H7 (cell line): ENCODE measurements at regions not wholly inside any gene's neighbourhood (a gene's known extent, or its start where the extent isn't known, plus 50 kb on each side); places are given as distances from the start of the nearest gene placed in this dataset.
"Not testable (repeated sequence)": the region's sequence is repeated elsewhere in the genome, so short reads cannot be mapped to it uniquely, and the experiment has no call there.

ENCODE experiments used
- DNase-seq: peaks from one replicate; pipeline ENCODE4 v3.0.0; 2012
- H3K27me3 ChIP-seq: 2 replicates; pipeline ENCODE4 v1.6.0; 2011; ENCODE audit warnings: mild to moderate bottlenecking, low read length; ENCODE audit not compliant: control insufficient read depth, insufficient read depth
- H3K36me3 ChIP-seq: replicated peaks from 2 replicates; pipeline ENCODE4 v1.5.1; 2011; ENCODE audit warnings: low read length; ENCODE audit not compliant: control insufficient read depth, insufficient read depth
- H3K4me3 ChIP-seq: 2 replicates; pipeline ENCODE4 v1.5.1; 2011; ENCODE audit warnings: low read depth, mild to moderate bottlenecking, control low read depth, low read length, moderate library complexity; ENCODE audit not compliant: insufficient read depth

GRCh38 chr2:111432916-111433499 lies 312.3 kb downstream of the BCL2L11 start:
- not testable (repeated sequence) for H3K27me3 ChIP-seq, DNase-seq, H3K36me3 ChIP-seq, H3K4me3 ChIP-seq

DNA sequence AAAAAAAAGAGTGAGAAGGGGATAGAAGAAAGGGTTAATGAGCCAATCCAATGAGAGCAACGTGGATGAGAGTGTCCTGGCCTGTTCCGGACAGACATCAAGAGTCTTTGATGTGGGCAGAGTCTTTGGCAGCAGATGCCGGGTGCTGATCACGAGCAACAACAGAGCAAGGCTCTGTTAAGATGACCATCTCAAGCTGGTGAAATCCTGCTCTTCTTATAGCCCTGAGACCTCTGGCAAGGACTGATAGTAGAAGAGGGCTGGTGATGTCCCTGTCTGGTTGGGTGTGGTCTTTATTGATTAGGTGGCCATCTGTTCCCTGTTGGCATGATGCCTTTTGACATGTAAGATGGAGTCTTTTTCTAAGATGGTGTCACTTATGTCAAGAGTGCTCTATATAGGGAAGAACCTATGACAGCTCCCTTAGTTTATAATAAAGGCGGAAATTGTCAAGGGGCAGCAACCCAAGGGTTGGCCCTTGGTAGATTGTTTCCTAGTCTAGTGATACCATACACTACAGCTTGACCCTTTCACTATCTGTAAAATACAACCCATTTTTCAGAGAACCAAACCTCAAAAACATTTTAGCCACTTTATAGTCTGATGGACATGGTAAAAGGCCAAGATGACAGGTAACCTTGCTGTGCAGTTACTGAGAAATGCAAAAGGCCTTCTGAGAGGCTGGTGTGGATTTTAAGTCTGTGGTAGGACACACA lies 313.3 kb downstream of the BCL2L11 start:
- DNase-seq, H3K36me3 ChIP-seq, H3K4me3 ChIP-seq: not testable (repeated sequence)

DNA sequence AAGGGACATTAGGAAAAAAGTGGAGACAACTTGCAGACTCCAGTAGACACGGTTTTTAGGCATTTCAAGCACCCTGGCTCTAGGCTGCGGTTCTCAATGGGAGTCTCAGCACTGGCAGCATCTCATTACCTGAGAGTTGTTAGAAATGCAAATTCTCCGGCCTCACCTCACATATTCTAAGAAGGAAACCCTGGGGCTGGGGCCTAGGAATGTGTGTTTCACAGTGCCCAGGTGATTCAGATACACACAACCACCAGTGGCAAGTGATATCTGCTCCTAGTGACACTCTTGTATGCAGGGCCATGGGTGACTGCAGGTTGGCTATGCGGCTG lies 313.9 kb downstream of the BCL2L11 start:
- H3K4me3 ChIP-seq, H3K27me3 ChIP-seq, DNase-seq, H3K36me3 ChIP-seq: not testable (repeated sequence)

More for the DNA sequence above, 313.3 kb downstream of the BCL2L11 start:
- not testable (repeated sequence) for H3K27me3 ChIP-seq

- not testable (repeated sequence) for DNase-seq, H3K4me3 ChIP-seq, H3K27me3 ChIP-seq, H3K36me3 ChIP-seq
Measured at GRCh38 chr2:111435553-111436310, 315.0 kb downstream of the BCL2L11 start.

DNA sequence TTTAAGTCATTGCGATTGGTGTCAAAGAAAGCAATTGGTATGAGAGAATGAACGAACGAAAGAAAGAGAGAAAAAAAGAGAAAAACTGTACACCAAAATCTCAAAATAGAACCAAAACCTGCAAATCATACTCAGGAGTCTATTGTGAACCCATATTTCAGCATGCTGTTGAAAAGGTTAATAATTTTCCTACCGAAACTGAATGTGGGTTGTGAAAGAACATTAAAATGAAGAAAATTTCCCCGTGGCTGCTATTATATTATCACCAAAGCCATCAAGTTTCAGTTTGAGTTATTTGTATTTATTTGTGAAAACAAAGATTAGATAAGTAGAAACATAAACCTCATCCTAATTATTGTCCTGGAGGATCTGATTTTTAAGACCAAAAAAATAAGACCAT lies 315.7 kb downstream of the BCL2L11 start:
- H3K4me3 ChIP-seq, H3K36me3 ChIP-seq, DNase-seq, H3K27me3 ChIP-seq: not testable (repeated sequence)

DNA sequence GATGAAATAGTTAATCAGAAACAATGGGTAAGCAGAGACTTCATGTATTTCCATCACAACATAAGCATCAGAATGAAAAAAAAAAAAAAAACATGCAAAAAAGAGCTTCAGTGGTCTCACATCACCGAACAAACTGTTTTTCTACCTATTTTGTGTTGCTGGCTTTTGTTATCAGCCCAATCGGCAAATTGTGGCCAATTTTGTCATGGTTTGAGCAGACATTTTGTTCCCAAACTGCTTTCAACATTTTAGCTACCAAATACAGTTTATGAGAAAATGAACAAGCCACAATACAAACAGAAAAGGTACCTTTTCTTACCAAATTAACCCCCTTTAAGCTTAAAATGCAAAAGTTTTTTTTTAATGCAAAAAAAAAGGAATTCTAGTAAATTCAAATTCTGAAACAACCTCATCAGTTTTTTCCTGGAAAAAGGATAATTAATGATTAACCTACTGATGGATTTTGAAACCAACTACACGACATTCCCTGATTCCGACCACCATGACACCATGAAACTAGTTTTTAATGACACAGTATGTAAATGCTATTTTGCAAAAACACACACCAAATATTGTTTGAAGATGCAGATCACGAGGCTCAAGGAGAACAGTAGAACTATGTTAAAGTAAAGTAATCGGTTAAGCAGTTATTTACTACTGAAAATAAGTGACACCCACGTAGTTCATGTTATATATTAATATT lies 316.7 kb downstream of the BCL2L11 start:
- H3K27me3 ChIP-seq, H3K4me3 ChIP-seq, H3K36me3 ChIP-seq, DNase-seq: not testable (repeated sequence)

DNA sequence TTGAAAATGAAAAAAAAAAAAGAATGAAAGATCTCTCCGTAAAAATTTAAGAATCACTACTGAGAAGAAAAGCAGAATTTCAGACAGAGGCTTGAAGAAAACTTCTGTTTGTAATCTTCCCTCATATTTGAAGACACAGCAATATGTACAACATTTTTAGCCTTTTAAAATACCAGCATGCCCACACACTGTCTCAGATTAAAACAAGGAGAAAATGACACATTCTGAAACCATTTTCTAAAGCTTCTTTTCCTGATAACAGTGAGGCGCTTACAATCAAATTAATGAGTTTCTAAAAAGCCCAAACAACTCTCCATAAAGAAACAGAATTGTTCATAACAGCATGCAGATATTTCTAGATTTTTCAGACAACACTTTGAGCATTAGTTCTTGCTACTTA lies 317.4 kb downstream of the BCL2L11 start:
- DNase-seq, H3K27me3 ChIP-seq, H3K36me3 ChIP-seq, H3K4me3 ChIP-seq: not testable (repeated sequence)

DNA sequence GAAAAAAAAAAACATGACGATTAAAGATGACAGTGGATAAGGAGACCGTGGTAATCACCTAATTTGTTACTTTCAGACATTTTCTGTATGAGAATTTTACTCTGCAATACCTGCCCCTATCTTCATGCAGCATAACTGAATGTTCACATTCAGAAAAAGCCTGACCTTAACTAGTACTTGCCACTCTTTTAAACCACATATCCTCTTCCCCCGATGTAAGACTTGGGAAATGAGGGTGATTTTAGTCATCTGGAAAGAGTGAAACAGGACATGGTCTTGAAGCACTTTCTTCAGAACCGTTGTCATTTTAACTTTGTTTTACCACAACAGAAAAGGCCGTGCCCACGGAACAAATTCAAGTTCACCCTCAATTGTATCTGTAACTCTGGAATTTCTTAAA lies 318.5 kb downstream of the BCL2L11 start:
- H3K4me3 ChIP-seq, DNase-seq, H3K27me3 ChIP-seq, H3K36me3 ChIP-seq: not testable (repeated sequence)

DNA sequence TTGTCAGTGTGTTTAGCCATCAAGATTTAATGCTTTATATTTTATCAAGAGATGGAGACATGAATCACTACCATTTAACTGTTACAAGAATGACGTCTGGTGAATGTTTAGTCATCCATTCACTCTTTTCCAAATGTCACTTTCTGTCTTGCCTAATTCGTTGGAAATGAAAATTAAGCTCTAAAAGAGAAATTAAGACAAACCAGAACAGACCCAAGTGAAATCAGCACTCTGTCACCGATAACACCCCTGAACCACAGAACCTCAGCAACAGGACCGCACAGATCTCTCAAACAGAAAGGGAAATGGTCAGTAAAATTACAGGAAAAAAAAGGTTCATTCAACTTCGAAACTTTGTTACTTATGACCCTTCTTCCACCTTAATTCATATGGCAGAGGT lies 320.9 kb downstream of the BCL2L11 start:
- H3K27me3 ChIP-seq, H3K4me3 ChIP-seq, H3K36me3 ChIP-seq, DNase-seq: not testable (repeated sequence)

GRCh38 chr2:111442767-111443454 lies 322.2 kb downstream of the BCL2L11 start:
- not testable (repeated sequence) for DNase-seq, H3K27me3 ChIP-seq, H3K36me3 ChIP-seq, H3K4me3 ChIP-seq

DNA sequence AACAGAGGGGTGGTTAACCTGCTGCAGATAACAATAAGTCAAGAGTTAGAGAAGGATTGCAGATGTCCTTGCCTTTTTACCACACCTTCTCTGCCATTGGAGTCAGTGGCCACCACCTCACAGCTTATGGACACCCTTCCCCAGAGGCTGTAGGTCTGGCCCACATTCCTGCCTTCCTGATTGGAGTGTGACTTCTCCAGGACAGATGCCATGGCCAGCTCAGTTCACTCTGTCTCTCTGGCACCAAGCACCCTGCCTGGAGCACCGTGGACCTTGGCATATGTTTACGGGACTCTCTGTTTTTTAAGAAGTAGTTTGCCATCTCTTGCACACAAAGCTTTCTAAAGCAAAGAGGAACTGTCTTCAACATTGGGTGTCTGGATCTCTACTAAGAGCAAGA lies 323.8 kb downstream of the BCL2L11 start:
- not testable (repeated sequence) for H3K4me3 ChIP-seq, H3K27me3 ChIP-seq, H3K36me3 ChIP-seq, DNase-seq

DNA sequence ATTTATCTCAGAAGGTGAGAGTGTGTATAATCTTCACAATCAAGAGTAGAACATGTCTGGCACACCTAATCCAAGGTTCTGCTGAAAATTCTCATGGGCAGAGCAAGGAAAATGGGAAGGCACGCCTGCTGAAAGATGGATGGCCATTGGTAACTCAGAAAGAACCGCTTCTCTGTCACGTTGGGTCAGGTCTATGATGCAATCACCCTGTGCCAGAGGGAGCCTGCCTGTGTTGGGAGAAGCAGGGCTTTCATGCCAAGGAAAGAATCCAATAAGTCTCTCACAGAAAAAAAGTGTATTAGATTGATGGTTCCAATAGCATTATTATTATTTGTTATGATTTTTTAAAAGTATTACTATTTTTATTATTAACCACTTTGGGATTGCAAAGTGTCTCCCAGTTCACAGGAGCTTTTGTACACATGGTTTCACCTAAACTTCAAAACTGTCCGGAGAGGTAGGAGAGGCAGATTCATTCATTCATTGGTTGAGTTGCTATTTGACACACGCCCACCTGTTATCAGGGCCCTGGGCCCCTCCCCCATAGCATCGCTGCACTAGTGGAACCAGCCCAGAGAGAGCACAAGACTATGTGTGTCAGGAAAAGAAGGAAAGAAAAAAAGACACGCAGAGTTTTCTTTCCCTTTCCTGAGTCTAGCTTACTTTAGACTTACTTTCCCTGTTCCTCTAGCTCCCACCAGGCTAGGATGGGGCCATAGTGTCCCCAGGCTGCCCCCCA lies 324.6 kb downstream of the BCL2L11 start:
- H3K36me3 ChIP-seq, H3K27me3 ChIP-seq, H3K4me3 ChIP-seq, DNase-seq: not testable (repeated sequence)

- H3K4me3 ChIP-seq, DNase-seq, H3K36me3 ChIP-seq, H3K27me3 ChIP-seq: not testable (repeated sequence)
Measured at GRCh38 chr2:111445941-111446340, 325.2 kb downstream of the BCL2L11 start.

GRCh38 chr2:111447482-111447881 lies 326.8 kb downstream of the BCL2L11 start:
- H3K4me3 ChIP-seq, result not testable (repeated sequence)

More at GRCh38 chr2:111447482-111447881, 326.8 kb downstream of the BCL2L11 start:
- not testable (repeated sequence) for H3K27me3 ChIP-seq, DNase-seq, H3K36me3 ChIP-seq
